ENCODE measurements at regions not wholly inside any gene's neighbourhood (a gene's known extent, or its start where the extent isn't known, plus 50 kb on each side); places are given as distances from the start of the nearest gene placed in this dataset.

DNA sequence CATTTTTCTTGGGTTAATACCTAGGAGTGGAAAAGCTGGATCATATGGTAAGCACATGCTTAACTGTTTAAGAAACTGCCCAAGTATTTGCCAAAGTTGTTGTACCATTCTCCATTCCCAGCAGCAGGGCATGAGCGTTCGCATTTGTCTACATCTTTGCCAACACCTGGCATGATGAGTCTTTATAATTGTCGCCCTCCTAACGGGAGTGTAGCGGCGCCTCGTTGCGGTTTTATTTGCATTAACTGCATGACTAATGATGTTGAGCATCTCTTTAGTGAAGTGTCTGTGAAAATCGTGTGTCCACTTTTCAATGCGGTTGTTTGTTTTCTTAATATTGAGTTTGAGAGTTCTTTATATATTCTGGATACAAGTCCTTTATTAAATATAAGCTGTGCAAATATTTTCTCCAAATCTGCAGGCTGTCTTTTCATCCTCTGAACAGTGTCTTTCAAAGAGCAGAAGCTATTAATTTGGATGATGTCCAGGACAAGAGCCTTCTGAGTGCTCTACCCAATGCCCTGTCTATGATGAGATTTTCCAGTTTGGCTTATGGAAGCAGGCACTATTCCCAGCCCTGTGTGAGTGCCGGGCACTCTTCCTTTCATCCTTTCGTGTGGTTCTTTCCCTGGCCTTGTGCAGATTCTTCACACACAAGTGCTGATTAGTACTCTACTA is 202.0 kb downstream of the FOXO1 start:
- H3K27ac Mint-ChIP-seq: no peak overlapping the region
- H3K4me1 Mint-ChIP-seq (ENCODE audit: low read depth): peaks cover 8% of the 10 kb centered on the region; the same call in 1 of the 2 replicates
- no peak overlapping the region for H3K4me3 Mint-ChIP-seq
- TF ChIP-seq, protein P1, sequence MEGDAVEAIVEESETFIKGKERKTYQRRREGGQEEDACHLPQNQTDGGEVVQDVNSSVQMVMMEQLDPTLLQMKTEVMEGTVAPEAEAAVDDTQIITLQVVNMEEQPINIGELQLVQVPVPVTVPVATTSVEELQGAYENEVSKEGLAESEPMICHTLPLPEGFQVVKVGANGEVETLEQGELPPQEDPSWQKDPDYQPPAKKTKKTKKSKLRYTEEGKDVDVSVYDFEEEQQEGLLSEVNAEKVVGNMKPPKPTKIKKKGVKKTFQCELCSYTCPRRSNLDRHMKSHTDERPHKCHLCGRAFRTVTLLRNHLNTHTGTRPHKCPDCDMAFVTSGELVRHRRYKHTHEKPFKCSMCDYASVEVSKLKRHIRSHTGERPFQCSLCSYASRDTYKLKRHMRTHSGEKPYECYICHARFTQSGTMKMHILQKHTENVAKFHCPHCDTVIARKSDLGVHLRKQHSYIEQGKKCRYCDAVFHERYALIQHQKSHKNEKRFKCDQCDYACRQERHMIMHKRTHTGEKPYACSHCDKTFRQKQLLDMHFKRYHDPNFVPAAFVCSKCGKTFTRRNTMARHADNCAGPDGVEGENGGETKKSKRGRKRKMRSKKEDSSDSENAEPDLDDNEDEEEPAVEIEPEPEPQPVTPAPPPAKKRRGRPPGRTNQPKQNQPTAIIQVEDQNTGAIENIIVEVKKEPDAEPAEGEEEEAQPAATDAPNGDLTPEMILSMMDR (IDR thresholded peaks at IDR 0.05): no peak
- no peaks in the 10 kb centered on the region; the same call in 1 of the 2 replicates for H3K9me3 Mint-ChIP-seq
- no peak for DNase-seq
- H3K27me3 Mint-ChIP-seq (ENCODE audit: insufficient read depth): peaks cover 10% of the 10 kb centered on the region
- no peaks in the 10 kb centered on the region for H3K36me3 Mint-ChIP-seq (ENCODE audit: low read depth)

DNA sequence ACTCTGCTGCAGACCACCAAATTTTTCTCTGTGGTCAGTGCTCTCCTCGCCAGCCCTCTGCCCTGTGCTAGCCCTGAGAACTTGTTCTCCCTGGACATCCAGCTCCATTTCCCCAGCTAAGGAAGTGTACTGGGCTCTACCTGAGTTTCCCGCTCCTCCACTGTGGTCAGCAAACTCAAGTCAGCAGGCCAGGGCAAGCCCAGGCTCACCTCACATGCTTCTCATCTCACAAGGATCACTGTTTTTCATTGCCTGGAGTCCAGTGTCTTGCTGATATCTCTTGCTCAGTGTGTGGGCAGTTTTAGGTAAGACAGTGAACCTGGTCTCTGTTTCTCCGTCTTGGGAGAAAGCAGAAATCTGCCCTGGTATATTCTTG is 201.4 kb downstream of the FOXO1 start:
- Mint-ChIP-seq H3K27ac (no peak overlapping the region), H3K27me3 (ENCODE audit: insufficient read depth) (peaks cover 10% of the 10 kb centered on the region), H3K4me1 (ENCODE audit: low read depth) (peaks cover 8% of the 10 kb centered on the region; the same call in 1 of the 2 replicates), H3K4me3 (no peak overlapping the region), H3K9me3 (no peaks in the 10 kb centered on the region; the same call in 1 of the 2 replicates), H3K36me3 (ENCODE audit: low read depth) (no peaks in the 10 kb centered on the region)
- DNase-seq: no peak
- TF ChIP-seq, protein P1 (IDR thresholded peaks at IDR 0.05): no peak

DNA sequence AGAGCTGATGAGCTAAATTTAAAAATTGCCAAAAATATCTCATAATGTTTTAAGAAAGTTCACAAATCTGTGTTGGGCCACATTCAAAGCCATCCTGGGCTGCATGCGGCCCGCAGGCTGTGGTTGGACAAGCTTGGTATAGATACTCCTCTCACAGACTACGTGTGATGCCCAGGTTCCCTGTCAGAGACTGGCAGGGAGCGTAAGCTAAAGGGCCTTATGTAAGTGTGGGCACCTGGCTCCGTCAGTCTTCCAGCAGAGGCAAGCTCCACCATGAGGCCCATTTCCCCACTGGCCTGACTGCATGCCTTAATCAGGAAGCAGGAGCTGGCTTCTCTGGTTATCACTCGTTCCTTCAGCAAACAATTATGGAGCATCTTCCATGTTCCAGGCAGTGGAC is 200.2 kb downstream of the FOXO1 start:
- Mint-ChIP-seq H3K27ac (no peak overlapping the region), H3K9me3 (peaks cover 3% of the 10 kb centered on the region; the same call in 1 of the 2 replicates), H3K27me3 (ENCODE audit: insufficient read depth) (peaks cover 10% of the 10 kb centered on the region), H3K4me3 (no peak overlapping the region), H3K36me3 (ENCODE audit: low read depth) (no peaks in the 10 kb centered on the region; the same call in 1 of the 2 replicates), H3K4me1 (ENCODE audit: low read depth) (peaks cover 8% of the 10 kb centered on the region; the same call in 1 of the 2 replicates)
- TF ChIP-seq, protein P1 (IDR thresholded peaks at IDR 0.05): no peak
- no peak for DNase-seq

DNA sequence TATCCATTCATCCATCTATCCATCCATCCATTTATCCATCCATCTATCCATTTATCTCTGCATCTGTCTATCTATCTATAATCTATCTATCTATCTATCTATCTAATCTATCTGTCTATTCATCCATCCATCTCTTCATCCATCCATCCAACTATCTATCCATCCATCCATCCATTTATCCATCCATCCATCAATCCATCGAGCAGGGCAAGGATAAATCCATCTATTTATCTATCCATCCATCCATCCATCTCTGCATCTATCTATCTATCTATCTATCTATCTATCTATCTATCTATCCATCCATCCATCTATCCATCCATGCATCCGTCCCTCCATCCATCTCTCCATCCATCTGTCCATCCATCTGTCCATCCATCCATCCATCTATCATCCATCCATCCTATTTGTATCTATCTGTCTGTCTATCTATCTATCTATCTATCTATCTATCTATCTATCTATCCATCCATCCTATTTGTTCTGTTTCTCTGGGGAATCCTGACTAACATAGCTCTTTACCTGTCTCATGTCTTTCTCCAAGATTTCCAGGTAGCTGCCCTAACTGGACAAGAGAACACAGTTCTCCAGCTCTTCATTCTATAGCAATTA is 198.1 kb downstream of the FOXO1 start:
- DNase-seq: no peak
- Mint-ChIP-seq H3K9me3 (peaks cover 6% of the 10 kb centered on the region; the same call in 1 of the 2 replicates), H3K27me3 (ENCODE audit: insufficient read depth) (peaks cover 10% of the 10 kb centered on the region)

DNA sequence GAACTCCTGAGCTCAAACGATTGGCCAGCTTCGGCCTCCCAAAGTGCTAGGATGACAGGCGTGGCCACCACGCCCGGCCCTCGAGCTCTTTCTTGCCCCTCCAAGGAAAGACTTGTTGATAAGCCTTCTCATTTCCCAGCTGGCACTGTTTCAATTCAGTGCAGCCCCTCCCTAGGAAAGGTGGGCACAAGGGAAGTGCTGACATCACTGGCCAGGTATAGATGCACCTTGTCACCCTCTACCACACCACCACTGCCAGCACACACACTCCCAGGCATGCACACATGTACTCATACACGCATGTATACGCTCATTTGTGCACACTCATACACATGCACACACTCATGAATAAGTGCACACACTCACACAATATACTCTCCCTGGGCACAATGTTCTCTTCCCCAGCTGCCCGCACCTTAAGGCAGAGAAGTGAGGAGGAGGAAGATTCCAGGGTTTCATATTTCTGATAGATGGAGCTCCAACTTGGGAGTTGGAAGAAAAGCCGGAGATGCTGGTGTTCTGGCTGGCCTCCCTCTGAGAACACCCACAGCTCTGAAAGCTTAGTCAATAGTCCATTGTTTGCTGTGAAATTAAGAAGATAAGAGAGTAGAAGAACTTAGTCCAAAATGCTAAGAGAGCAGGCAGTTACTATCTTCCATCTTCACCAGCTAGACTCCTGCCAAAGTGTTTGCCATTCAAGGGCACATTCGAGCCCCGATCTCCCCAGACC is 196.7 kb downstream of the FOXO1 start:
- peaks cover 9% of the 10 kb centered on the region for H3K27me3 Mint-ChIP-seq (ENCODE audit: insufficient read depth)
- peaks cover under 1% of the 10 kb centered on the region; the same call in 1 of the 2 replicates for H3K4me1 Mint-ChIP-seq (ENCODE audit: low read depth)
- H3K36me3 Mint-ChIP-seq (ENCODE audit: low read depth): no peaks in the 10 kb centered on the region; the same call in 1 of the 2 replicates
- no peak for DNase-seq
- H3K4me3 Mint-ChIP-seq: no peak overlapping the region
- no peak overlapping the region for H3K27ac Mint-ChIP-seq
- TF ChIP-seq, protein P1 (IDR thresholded peaks at IDR 0.05): no peak
- peaks cover 6% of the 10 kb centered on the region; the same call in 1 of the 2 replicates for H3K9me3 Mint-ChIP-seq

More for the DNA sequence above, 198.1 kb downstream of the FOXO1 start:
- no peak overlapping the region for H3K4me3 Mint-ChIP-seq
- no peak overlapping the region for H3K27ac Mint-ChIP-seq
- H3K4me1 Mint-ChIP-seq (ENCODE audit: low read depth): peaks cover 8% of the 10 kb centered on the region; the same call in 1 of the 2 replicates
- H3K36me3 Mint-ChIP-seq (ENCODE audit: low read depth): no peaks in the 10 kb centered on the region; the same call in 1 of the 2 replicates
- TF ChIP-seq, protein P1 (IDR thresholded peaks at IDR 0.05): no peak

Measured in HFFc6 (cell line).